Activated naive CD8-positive, alpha-beta T cell treated with anti-CD3 and anti-CD28 coated beads for 36 hours (primary cell): ENCODE measurements at regions not wholly inside any gene's neighbourhood (a gene's known extent, or its start where the extent isn't known, plus 50 kb on each side); places are given as distances from the start of the nearest gene placed in this dataset.

Experiments
- DNase-seq: peaks from one replicate; pipeline ENCODE4 v3.0.0; 2021
- H3K27ac Mint-ChIP-seq: one replicate; pipeline ENCODE4 v1.8.0; 2022; ENCODE audit warnings: mild to moderate bottlenecking, moderate library complexity, mixed read lengths
- H3K27me3 Mint-ChIP-seq: one replicate; pipeline ENCODE4 v1.8.0; 2022; ENCODE audit warnings: mild to moderate bottlenecking, mixed read lengths
- H3K36me3 Mint-ChIP-seq: one replicate; pipeline ENCODE4 v1.8.0; 2021; ENCODE audit warnings: mild to moderate bottlenecking, mixed read lengths
- H3K4me1 Mint-ChIP-seq: one replicate; pipeline ENCODE4 v1.8.0; 2021; ENCODE audit warnings: mixed read lengths
- H3K4me3 Mint-ChIP-seq: one replicate; pipeline ENCODE4 v1.8.0; 2022; ENCODE audit warnings: mild to moderate bottlenecking, moderate library complexity, mixed read lengths
- H3K9me3 Mint-ChIP-seq: one replicate; pipeline ENCODE4 v1.8.0; 2022; ENCODE audit warnings: mixed read lengths

- DNase-seq, result no peak
- H3K27me3 Mint-ChIP-seq, result no peaks in the 10 kb centered on the region
- no peaks in the 10 kb centered on the region for H3K4me1 Mint-ChIP-seq
- H3K27ac Mint-ChIP-seq, result no peak overlapping the region
- H3K36me3 Mint-ChIP-seq, result no peaks in the 10 kb centered on the region
- H3K4me3 Mint-ChIP-seq, result no peak overlapping the region
- H3K9me3 Mint-ChIP-seq, result no peaks in the 10 kb centered on the region
Observed at GRCh38 chr21:39018730-39019129, 164.5 kb downstream of the PSMG1 start.

DNA sequence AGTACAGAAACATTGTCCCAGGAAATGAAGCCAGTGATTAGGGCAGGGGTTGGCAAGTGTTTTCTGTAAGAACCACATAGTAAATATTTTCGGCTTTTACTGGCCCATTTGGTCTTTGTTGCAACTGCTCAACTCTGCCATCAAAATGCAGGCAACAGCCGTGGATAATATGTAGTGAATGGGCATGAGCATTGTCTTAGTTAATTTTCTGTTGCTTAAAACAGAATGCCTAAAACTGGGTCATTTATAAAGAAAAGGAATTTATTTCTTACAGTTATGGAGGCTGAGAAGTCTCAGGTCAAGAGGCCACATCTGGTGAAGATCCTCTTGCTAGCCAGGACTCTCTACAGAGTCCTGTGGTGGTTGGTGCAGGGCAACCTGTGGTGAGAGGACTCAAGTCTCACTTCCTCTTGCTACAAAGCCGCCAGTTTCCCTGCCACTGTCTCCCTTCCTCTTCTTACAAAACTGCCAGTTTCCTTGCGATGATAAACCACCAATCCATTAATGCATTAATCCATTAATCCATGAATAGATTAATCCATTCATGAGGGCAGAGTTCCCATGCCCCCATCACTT is 166.4 kb downstream of the PSMG1 start:
- Mint-ChIP-seq H3K4me1 (no peaks in the 10 kb centered on the region), H3K4me3 (no peak overlapping the region), H3K36me3 (no peaks in the 10 kb centered on the region), H3K27me3 (no peaks in the 10 kb centered on the region), H3K27ac (no peak overlapping the region), H3K9me3 (no peaks in the 10 kb centered on the region)
- DNase-seq, result no peak

DNA sequence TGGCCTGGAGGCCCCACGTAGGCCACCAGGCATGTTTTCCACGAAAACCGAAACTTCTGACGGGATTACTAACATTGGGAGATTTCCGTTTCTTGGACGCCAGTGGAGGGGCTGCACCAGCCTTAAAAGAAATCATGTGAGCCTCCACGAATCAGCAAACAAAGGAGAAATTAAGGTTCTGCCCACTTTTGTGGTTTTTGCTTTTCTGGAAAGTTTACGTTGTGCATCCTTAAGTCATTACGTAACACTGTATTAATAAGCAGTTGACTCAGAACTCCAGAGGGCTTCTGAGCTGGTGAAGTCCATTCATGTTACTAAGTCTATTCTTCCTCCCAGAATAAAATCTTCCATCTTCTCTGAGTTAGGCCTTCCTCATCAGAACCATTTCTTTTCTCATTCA is 168.5 kb downstream of the PSMG1 start:
- Mint-ChIP-seq H3K36me3 (no peaks in the 10 kb centered on the region), H3K9me3 (no peaks in the 10 kb centered on the region), H3K4me1 (no peaks in the 10 kb centered on the region), H3K27me3 (no peaks in the 10 kb centered on the region), H3K27ac (no peak overlapping the region), H3K4me3 (no peak overlapping the region)
- no peak for DNase-seq

DNA sequence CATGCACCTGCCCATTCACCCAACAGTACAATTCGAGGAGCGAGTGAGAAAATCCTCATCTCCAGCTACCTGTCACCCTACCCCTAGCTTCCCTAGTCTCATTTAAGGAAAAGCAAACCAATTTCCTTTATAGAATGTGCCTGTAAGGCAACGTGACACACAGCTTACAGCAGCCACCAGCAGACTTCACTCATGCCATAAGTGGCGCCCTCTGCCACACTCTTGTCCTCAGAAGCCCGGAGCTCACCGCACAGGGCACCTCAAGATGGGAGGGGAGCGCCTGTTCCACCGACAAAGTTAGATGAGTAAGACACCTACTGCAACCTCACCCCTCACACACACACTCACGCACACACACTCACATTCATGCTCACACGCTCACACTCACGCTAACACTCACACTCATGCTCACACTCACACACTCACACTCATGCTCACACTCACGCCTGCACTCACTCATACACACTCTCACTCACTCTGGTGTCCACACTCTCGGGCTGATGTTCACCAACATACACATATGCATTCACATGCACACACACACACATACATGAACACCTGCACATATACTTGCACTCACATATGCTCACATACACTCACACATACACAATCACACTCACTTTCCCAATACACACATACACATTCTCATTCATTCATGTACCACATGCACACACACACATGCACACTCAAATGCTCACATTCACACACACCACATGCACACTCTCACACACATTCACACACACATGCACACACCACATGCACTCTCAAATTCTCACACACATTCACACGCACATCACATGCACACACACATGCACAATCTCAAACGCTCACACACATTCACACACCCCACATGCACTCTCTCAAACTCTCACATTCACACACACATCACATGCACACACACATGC is 170.7 kb downstream of the PSMG1 start:
- no peaks in the 10 kb centered on the region for H3K4me1 Mint-ChIP-seq
- no peaks in the 10 kb centered on the region for H3K9me3 Mint-ChIP-seq
- no peaks in the 10 kb centered on the region for H3K36me3 Mint-ChIP-seq
- no peak for DNase-seq
- H3K27me3 Mint-ChIP-seq, result no peaks in the 10 kb centered on the region
- H3K27ac Mint-ChIP-seq, result no peak overlapping the region
- no peak overlapping the region for H3K4me3 Mint-ChIP-seq

DNA sequence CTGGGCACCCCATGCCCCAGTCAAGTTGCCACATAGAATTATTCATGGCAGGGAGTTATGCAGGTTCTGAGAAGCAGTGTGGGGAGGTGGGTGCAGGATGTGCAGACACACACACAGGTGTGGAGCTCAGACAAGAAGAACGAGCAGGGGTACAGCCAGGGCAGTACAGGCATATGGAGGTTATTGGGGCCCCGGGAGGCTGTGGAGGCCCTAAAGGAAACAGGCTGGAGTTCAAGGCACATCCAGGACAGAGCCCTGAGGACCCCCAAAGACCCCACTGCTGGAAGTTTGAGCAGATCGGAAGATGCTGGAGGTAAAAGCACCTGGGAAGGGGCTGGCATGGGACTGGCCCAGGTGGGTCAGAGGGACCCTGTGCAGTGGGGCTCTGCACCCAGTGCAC is 171.3 kb downstream of the PSMG1 start:
- Mint-ChIP-seq H3K27ac (no peak overlapping the region), H3K4me1 (no peaks in the 10 kb centered on the region), H3K27me3 (no peaks in the 10 kb centered on the region), H3K9me3 (no peaks in the 10 kb centered on the region), H3K36me3 (no peaks in the 10 kb centered on the region), H3K4me3 (no peak overlapping the region)
- DNase-seq, result no peak

GRCh38 chr21:39010629-39011404 is 172.4 kb downstream of the PSMG1 start:
- Mint-ChIP-seq H3K9me3 (no peaks in the 10 kb centered on the region), H3K4me1 (no peaks in the 10 kb centered on the region), H3K27me3 (peaks cover 3% of the 10 kb centered on the region), H3K27ac (no peak overlapping the region), H3K4me3 (no peak overlapping the region), H3K36me3 (no peaks in the 10 kb centered on the region)
- DNase-seq, result no peak

DNA sequence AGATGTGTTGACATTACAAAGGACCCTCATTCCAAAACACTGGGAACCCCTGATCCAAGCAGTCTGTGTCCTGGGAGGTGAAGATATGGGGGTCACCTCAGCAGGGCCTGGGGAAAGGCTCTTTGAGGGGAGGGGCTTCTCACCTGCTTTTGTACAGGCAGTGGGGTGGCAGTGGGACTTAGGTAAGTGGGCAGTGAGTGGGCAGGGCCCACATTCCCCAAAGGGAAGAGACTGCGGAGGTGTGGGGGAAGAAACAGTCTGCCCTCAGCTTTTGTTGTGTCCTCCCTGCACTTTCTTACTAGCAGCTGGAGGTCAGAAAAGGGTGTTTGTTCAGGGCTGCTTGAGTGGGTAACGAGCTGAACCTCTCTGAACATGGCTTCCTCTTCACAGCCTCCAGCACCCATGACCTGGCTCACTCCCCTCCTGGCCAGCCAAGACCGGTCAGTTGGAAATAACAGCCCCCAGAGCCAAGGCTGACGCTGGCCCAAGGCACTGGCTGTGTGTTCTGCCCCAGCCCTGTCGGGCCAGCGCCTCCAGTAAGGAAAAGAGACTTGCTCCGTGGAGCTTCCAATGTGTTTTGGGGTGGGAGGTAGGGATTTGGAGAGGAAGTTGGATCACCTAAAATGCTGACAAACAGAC is 173.5 kb downstream of the PSMG1 start:
- H3K9me3 Mint-ChIP-seq, result no peaks in the 10 kb centered on the region
- H3K4me3 Mint-ChIP-seq, result no peak overlapping the region
- peaks cover 1% of the 10 kb centered on the region for H3K4me1 Mint-ChIP-seq
- H3K27ac Mint-ChIP-seq, result no peak overlapping the region
- H3K36me3 Mint-ChIP-seq, result no peaks in the 10 kb centered on the region
- DNase-seq, result no peak
- peaks cover 6% of the 10 kb centered on the region for H3K27me3 Mint-ChIP-seq

GRCh38 chr21:39007985-39008384 is 175.3 kb downstream of the PSMG1 start:
- no peak overlapping the region for H3K27ac Mint-ChIP-seq
- no peak overlapping the region for H3K4me3 Mint-ChIP-seq
- DNase-seq, result no peak
- H3K36me3 Mint-ChIP-seq, result no peaks in the 10 kb centered on the region
- no peaks in the 10 kb centered on the region for H3K9me3 Mint-ChIP-seq
- peaks cover 6% of the 10 kb centered on the region for H3K27me3 Mint-ChIP-seq
- H3K4me1 Mint-ChIP-seq, result peaks cover 16% of the 10 kb centered on the region

DNA sequence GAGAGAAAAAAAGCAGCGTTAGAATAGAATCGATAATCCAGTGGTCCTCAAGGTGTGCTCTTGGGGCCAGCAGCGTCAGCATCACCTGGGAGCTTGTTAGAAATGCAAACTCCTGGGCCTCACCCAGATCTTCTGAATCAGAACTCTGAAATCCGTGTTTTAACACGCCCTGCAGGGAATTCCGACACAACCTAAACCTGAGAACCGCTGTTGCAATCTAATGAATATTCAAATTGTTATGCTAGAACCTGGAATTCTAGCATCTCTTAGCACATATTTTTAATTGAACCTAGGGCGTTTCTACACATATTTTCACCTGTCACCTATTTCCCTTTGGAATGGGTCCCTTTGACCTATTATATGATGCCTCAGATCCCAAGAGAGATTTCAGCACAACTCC is 175.7 kb downstream of the PSMG1 start:
- Mint-ChIP-seq H3K4me3 (no peak overlapping the region), H3K4me1 (peaks cover 16% of the 10 kb centered on the region), H3K27me3 (peaks cover 6% of the 10 kb centered on the region), H3K27ac (no peak overlapping the region), H3K36me3 (no peaks in the 10 kb centered on the region), H3K9me3 (no peaks in the 10 kb centered on the region)
- no peak for DNase-seq

GRCh38 chr21:39006571-39007311 is 176.5 kb downstream of the PSMG1 start:
- Mint-ChIP-seq H3K9me3 (no peaks in the 10 kb centered on the region), H3K27ac (no peak overlapping the region), H3K27me3 (peaks cover 6% of the 10 kb centered on the region), H3K36me3 (no peaks in the 10 kb centered on the region), H3K4me1 (peaks cover 16% of the 10 kb centered on the region), H3K4me3 (no peak overlapping the region)
- DNase-seq, result no peak

DNA sequence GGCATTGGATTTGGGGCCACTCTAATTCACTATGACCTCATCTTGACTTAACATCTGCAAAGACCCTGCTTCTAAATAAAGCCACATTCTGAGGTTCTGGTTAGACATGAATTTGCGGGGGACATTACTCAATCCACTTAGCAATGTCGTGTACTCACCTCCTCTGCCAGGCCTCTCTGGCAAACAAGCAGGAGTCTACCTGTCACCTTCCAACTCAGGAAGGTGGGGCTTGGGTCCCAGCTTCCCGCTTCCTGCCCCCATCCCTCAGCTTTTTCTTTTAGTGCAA is 177.8 kb downstream of the PSMG1 start:
- peaks cover 6% of the 10 kb centered on the region for H3K27me3 Mint-ChIP-seq
- H3K36me3 Mint-ChIP-seq, result no peaks in the 10 kb centered on the region
- DNase-seq, result no peak
- H3K27ac Mint-ChIP-seq, result no peak overlapping the region
- H3K9me3 Mint-ChIP-seq, result no peaks in the 10 kb centered on the region
- H3K4me1 Mint-ChIP-seq, result peaks cover 18% of the 10 kb centered on the region
- no peak overlapping the region for H3K4me3 Mint-ChIP-seq

GRCh38 chr21:39004634-39005501 is 178.4 kb downstream of the PSMG1 start:
- no peak for DNase-seq
- Mint-ChIP-seq H3K4me3 (no peak overlapping the region), H3K27me3 (peaks cover 6% of the 10 kb centered on the region), H3K4me1 (peaks cover 18% of the 10 kb centered on the region), H3K27ac (peak overlapping the region; percentile 57), H3K9me3 (no peaks in the 10 kb centered on the region), H3K36me3 (no peaks in the 10 kb centered on the region)

- Mint-ChIP-seq H3K27ac (peak overlapping the region; percentile 57), H3K4me1 (peaks cover 20% of the 10 kb centered on the region), H3K27me3 (peaks cover 10% of the 10 kb centered on the region), H3K9me3 (no peaks in the 10 kb centered on the region), H3K4me3 (no peak overlapping the region), H3K36me3 (no peaks in the 10 kb centered on the region)
- DNase-seq, result peak; percentile 13
Observed at GRCh38 chr21:39003982-39004633, 179.1 kb downstream of the PSMG1 start.
